GM23248 (cell line): ENCODE measurements at regions not wholly inside any gene's neighbourhood (a gene's known extent, or its start where the extent isn't known, plus 50 kb on each side); places are given as distances from the start of the nearest gene placed in this dataset.

ENCODE experiments used
- EZH2 ChIP-seq: fragments of 200-600 bp; sonication (generic); IDR thresholded peaks from 2 replicates; pipeline ENCODE4 v1.6.1; 2018; ENCODE audit warnings: antibody characterized with exemption, mild to moderate bottlenecking; ENCODE audit not compliant: insufficient read depth, poor library complexity, severe bottlenecking
- EZH2phosphoT487 ChIP-seq: fragments of 200-600 bp; sonication (generic); IDR thresholded peaks from 2 replicates; pipeline ENCODE4 v1.6.1; 2018; ENCODE audit warnings: antibody characterized with exemption, moderate library complexity, mild to moderate bottlenecking, low read depth; ENCODE audit not compliant: insufficient read depth

DNA sequence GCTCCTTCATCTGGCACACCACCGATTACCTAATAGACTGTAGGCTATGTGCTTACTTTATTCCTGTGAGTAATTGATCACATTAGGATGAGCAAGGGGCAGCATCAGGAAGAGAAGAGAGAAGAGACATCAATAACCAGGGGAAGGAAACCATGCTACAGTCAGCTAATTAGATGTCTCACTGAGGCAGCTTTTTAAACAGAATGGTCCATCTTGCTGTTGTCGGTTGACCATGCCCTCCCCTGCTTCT lies 278.4 kb downstream of the RPLP1 start:
- no peak for TF ChIP-seq EZH2
- TF ChIP-seq EZH2phosphoT487, result no peak
